ENCODE measurements at regions not wholly inside any gene's neighbourhood (a gene's known extent, or its start where the extent isn't known, plus 50 kb on each side); places are given as distances from the start of the nearest gene placed in this dataset.

GRCh38 chr11:134784568-134784967 lies 372.5 kb upstream of the B3GAT1 start:
- Histone ChIP-seq H3K23me2 (ENCODE audit: low read depth, low read length) (no peaks in the 10 kb centered on the region), H2BK15ac (ENCODE audit: low read length) (no peak overlapping the region), H3K79me1 (ENCODE audit: low read depth, low read length) (no peaks in the 10 kb centered on the region), H3K23ac (ENCODE audit: insufficient read length) (no peak overlapping the region), H3K9ac (replicated peaks in 1 of 4; ENCODE audit: extremely low read depth in 1 of 4, low read depth in 3 of 4, low read length in 3 of 4) (no peak overlapping the region), H3K14ac (ENCODE audit: insufficient read length) (no peak overlapping the region), H2BK12ac (ENCODE audit: low read depth, low read length) (no peak overlapping the region), H3K4me1 (replicated peaks in 1 of 4; ENCODE audit: control insufficient read depth in 3 of 4, insufficient read depth in 4 of 4, low read length in 3 of 4) (no peaks in the 10 kb centered on the region), H4K20me1 (replicated peaks in 1 of 2; ENCODE audit: control insufficient read depth in 1 of 2, insufficient read depth in 2 of 2, low read length in 2 of 2) (no peaks in the 10 kb centered on the region), H3K36me3 (ENCODE audit: control insufficient read depth in 2 of 4, insufficient read depth in 4 of 4, low read length in 3 of 4) (no peaks in the 10 kb centered on the region), H4K91ac (replicated peaks; ENCODE audit: insufficient read length, low read length) (no peak overlapping the region), H2BK120ac (replicated peaks; ENCODE audit: low read depth, low read length) (no peak overlapping the region), H3K27ac (ENCODE audit: low read depth, low read length) (no peak overlapping the region), H3K18ac (ENCODE audit: extremely low read depth, low read length) (no peak overlapping the region), H4K8ac (ENCODE audit: extremely low read depth, insufficient read depth, low read length) (no peak overlapping the region), H3K27me3 (replicated peaks in 1 of 4; ENCODE audit: control insufficient read depth in 3 of 4, extremely low read depth in 1 of 4, insufficient read depth in 3 of 4, low read length in 3 of 4) (no peaks in the 10 kb centered on the region), H2BK5ac (ENCODE audit: low read depth, low read length) (no peak overlapping the region), H3K4me3 (ENCODE audit: extremely low read depth in 1 of 4, insufficient read depth in 2 of 4, low read depth in 3 of 4, low read length in 4 of 4) (no peak overlapping the region), H3K4ac (replicated peaks; ENCODE audit: insufficient read length, low read depth, low read length) (no peak overlapping the region), H2AFZ (ENCODE audit: low read length) (no peak overlapping the region), H2AK5ac (ENCODE audit: low read depth, low read length) (no peak overlapping the region), H4K5ac (ENCODE audit: insufficient read length, low read depth, low read length) (no peak overlapping the region), H2BK20ac (ENCODE audit: low read length) (no peak overlapping the region), H3K4me2 (ENCODE audit: insufficient read depth in 1 of 2, low read depth in 2 of 2, low read length in 2 of 2) (no peak overlapping the region), H3K9me3 (ENCODE audit: insufficient read depth in 2 of 2, low read depth in 1 of 2, low read length in 1 of 2) (no peaks in the 10 kb centered on the region), H3K56ac (replicated peaks; ENCODE audit: insufficient read length, low read depth, low read length) (no peak overlapping the region), H3K79me2 (ENCODE audit: control insufficient read depth in 1 of 2, insufficient read depth in 2 of 2, low read length in 2 of 2) (no peaks in the 10 kb centered on the region)
- DNase-seq (ENCODE audit: low read depth in 1 of 2, low spot score in 2 of 2): no peak
- TF ChIP-seq PHF8 (conservative IDR thresholded peaks at IDR 0.05; ENCODE audit: low read depth, low read length): no peak
- TF ChIP-seq BCL11A (IDR thresholded peaks at IDR 0.05; ENCODE audit: low read depth in 2 of 2, low read length in 2 of 2): no peak
- no peak for TF ChIP-seq NANOG (IDR thresholded peaks at IDR 0.05; ENCODE audit: insufficient read depth, low read depth, low read length, poor library complexity, severe bottlenecking)
- no peak for FAIRE-seq
- ChIA-PET CTCF (ENCODE audit: partially characterized antibody) (interaction anchor here (1.0 to 1.6 kb wide), 2 partner anchors 8 to 10 kb away, joined by 3 to 5 read pairs; no protein-coding TSS in a partner anchor), POLR2A (ENCODE audit: partially characterized antibody) (no interaction called here)
- 96% methylated on average over 4 of the region's 4 CpGs; no CpG with 5 or more reads in 1 of the 2 experiments for WGBS, 2 experiments (ENCODE audit: extremely low coverage in 1 of 2, insufficient coverage in 1 of 2, insufficient read length in 1 of 2, insufficient replicate concordance in 2 of 2, low coverage in 1 of 2, low lambda C conversion rate in 2 of 2, missing lambda C conversion rate in 1 of 2)
